LHCN-M2 (cell line): ENCODE measurements at regions not wholly inside any gene's neighbourhood (a gene's known extent, or its start where the extent isn't known, plus 50 kb on each side); places are given as distances from the start of the nearest gene placed in this dataset.
A peak's percentile ranks its signal among the peaks of the same experiment; 100 is the strongest.

Experiments used
- DNase-seq: peaks from one replicate; pipeline ENCODE4 v3.0.0-alpha.2; 2012; ENCODE audit warnings: low read depth

DNA sequence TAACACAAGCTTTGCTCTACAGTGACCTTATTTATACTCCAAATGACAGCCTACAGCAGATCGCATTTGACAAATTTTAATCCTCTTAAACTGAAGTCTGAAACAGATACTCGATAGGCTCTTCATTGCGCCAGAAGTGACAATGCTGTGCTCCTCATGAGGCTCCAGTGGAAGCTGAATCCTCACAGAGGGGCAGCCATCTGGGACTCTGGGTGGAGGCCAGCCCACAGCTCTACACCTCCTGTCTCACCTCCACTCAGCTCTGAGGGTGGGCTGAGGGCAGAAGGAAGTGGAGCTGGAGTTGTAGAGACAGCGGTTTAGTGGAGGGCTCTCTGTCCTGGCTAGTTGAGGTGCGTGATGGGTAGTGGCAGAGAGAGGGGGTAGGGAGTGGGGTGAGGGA lies 283.3 kb upstream of the ANKRD55 start:
- no peak for DNase-seq

DNA sequence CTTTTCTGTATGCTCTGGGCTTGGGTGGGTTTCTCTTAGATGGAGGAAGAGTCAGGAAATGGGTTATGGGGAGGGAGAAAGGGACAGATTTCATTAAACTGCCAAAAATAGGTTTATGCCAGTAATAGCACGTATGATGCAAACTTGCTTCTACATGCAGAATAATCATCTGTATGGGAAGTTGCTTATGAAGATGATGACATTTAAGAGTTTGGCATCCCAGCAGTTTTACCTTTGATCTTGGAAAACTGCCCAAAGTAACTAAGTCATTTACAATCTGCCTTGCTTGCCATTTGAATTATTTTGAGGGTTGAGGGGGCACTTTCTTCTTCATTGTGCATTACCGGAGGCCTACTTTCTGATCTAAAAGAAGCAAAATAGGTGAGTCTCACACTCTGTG lies 282.9 kb upstream of the ANKRD55 start:
- DNase-seq, result no peak

DNA sequence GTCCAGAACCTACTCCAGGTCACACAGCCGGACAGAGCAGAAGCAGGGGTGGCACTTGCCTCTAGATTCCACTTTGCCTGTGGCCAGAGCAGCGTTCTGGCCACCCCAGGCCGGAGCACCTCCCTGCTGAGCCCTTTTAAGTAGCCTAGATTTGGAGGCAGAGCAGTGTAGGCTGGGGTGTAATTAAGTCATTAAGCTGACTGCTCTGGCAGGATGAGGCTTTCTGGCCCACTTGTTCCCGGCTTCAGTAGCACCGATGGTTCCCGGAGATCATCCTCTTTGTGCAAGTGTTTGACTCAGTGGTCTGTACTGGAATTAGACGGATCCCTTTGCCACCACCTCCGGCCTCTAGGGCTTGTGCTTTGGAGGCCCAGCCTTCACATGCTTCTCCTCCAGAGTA lies 281.9 kb upstream of the ANKRD55 start:
- DNase-seq, result no peak

DNA sequence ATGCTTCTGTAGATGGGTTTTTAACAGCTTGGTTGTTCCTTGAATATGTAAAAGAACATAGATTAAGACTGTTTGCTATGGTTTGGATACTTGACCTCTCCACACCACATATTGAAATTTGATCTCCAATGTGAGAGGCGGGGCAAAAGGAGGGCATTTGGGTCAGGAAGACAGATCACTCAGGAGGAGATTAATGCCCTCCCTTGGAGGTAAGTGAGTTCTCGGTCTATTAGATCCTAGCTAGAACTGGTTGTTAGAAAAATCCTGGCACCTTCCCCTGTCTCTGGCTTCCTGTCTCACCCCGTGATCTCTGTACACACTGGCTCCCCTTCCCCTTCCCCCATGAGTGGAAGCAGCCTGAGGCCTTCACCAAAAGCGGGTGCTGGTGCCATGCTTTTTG lies 281.1 kb upstream of the ANKRD55 start:
- peak; percentile 3 for DNase-seq

DNA sequence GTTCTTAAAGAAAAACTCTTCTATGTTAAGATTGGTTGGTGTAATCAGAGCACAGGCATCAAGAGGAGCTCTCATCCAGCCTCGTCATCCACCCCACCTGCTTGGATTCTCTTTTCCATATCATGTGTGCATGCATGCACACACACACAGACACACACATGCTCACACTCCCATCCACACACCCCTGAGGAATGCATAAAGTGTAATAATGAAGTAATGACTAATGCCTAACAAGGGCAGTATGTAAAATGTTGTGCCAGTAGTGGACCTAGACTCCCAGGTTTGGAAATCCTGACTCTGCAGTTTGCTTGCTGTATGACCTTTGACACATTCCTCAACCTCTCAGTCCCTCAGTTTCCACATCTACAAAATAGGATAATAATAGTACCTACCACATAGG lies 280.0 kb upstream of the ANKRD55 start:
- DNase-seq, result no peak

- DNase-seq, result peak; percentile 5
These were observed 279.3 kb upstream of the ANKRD55 start for GRCh38 chr5:56512313-56512996.

DNA sequence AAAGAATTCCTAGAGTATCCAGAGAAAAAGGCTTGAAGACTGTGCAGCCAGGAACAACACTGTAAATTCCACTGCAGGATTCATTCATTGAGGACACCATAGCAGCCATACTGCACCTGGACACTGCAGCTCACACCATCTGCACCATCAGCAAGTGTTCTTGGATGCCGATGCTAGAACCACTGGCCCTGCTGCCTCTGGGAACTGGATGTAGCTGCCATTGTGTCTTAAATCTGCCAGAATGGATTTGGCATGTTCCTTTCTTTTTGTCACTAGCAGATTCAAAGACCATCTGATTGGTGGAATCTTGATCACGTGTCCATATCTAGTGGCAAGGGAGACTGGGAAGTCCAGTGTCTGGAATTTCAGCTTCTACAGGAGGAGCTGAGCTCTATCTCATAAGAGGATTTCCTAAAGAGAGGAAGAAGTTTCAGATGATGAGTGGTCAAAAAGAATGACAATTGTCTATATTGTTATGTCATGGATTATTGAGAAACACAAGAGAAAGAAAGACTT lies 278.3 kb upstream of the ANKRD55 start:
- DNase-seq, result no peak

DNA sequence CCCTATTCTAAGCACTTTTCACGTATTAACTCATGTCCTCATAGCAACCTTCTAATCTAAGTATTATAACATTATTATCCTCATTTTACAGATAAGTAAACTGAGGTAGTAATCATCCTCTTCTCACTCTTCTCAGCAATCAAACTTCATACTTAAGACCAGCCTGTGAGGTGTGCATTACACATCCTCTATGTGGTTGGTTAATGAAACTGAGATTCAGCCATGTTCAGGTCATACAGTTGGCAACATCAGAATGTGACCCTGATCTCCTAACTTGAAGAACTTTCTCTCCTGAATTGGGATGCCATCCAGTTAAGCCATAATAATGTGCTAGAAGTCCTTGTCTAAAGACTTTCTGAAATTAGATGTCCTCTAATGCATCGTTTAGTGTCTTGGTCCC lies 275.1 kb upstream of the ANKRD55 start:
- no peak for DNase-seq

DNA sequence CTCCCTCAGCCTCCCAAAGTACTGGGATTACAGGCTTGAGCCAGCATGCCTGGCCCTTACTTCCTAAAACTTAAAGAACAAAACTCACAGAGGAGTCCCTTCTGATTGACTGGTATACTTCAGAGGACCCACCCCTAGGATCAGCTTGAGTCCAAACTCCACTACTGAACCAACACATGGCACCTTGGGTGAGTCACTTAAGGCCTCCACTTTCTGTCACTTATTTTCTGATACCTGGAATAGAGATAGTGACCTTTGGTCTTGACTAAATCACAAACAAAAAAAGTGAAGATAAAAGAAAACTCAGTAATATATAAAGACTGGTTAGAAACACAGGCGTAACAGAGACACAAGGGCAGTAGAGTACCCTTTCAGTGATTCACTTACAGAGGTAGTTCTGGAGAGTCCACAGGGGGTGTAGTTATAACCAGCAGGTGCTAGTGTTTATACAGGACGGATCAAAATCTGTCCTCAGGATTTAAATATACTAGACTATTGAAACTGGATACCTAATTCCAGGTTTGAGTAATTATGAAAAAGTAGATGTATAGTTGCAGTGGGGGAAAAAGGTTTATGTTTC lies 274.3 kb upstream of the ANKRD55 start:
- DNase-seq, result no peak

DNA sequence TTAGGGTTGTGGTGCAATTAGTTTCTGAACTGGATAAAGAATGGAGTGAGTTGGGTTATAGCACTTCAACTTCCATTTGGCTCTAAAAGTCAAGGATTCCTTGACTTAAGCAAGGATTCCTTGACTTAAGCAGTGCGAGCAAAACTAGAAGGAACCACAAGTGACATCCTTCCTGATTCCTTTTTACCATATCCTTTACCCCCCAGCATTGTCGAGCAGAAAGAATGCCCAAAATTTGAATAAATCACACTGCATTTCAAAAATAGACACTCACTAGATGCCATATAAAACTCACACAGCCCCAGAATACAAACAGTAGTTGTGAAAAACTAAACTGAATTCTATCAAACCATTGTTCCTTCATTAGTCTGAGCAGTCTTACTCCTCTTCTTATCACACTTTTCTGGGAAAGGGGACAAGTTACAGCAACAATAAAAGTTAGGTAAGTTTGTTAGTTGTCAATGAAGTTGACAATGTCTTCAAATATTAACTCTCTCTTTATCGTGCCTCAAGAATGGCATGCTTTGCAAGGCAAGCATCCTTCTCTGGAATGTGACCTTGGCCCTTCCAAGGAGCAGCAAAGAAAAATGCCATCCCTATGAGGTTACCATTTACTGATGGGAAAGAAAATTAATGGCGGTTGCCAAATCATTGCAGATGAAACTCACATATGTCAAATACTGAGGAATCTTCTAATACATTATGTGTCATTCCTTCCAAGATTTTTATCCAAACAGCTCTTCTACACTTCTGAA lies 273.3 kb upstream of the ANKRD55 start:
- no peak for DNase-seq

DNA sequence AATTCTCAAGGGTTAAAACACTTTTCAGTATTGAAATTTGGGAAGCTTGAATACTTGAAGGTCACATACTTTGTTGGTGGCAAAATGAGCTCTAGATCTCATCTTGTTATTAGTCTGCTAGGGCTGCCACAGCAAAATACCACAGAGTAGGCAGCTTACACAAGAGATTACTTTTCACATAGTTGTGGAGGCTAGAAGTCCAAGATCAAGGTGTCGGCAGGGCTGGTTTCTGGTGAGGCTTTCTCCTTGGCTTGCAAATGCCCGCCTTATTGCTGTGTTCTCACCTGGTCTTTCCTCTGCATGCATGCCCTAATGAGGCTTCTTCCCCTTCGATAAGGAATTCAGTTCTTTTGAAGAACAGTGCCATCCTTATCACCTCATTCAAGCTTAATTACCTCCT lies 270.8 kb upstream of the ANKRD55 start:
- no peak for DNase-seq

- no peak for DNase-seq
These were observed 268.8 kb upstream of the ANKRD55 start for GRCh38 chr5:56501781-56502557.

DNA sequence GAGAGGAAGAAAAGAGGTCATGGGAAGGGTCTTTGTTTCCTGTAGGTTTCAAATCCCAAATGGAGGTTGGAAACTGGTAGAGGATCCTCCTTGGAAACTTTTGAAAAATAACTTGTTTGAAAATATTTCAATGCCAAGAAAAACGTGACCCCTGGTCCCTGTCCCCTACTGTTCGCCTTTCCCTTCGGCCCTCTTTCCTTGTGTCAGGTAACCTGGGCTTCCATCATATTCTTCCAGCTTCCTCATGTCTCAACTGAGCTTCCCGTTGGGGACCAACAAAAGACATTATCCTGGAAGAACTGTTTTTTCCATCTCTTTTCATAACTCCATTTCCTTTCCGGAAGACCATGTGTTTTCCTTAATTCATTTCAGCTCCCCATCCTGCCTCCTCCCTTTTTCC lies 266.8 kb upstream of the ANKRD55 start:
- DNase-seq, result no peak

- no peak for DNase-seq
These were observed 266.4 kb upstream of the ANKRD55 start for GRCh38 chr5:56499491-56499890.

DNA sequence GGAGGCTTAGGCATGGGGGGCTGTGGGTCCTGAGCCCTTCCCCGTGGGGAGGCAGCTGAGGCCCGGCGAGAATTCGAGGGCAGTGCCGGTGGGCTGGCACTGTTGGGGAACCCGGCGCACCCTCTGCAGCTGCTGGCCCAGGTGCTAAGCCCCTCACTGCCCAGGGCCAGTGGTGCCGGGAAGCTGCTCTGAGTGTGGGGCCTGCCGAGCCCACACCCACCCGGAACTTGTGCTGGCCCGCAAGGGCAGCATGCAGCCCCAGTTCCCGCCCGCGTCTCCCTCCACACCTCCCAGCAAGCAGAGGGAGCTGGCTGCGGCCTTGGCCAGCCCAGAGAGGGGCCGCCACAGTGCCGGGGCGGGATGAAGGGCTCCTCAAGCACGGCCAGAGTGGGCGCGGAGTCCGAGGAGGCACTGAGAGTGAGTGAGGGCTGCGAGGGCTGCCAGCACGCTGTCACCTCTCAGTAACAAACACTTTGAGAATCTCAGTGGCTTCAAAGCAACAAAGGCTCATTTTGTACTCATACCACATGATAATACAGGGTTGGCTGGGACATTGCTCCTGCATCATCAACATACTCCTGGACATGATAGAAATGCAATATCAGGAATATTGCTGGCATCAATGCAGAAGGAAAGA lies 265.7 kb upstream of the ANKRD55 start:
- no peak for DNase-seq

DNA sequence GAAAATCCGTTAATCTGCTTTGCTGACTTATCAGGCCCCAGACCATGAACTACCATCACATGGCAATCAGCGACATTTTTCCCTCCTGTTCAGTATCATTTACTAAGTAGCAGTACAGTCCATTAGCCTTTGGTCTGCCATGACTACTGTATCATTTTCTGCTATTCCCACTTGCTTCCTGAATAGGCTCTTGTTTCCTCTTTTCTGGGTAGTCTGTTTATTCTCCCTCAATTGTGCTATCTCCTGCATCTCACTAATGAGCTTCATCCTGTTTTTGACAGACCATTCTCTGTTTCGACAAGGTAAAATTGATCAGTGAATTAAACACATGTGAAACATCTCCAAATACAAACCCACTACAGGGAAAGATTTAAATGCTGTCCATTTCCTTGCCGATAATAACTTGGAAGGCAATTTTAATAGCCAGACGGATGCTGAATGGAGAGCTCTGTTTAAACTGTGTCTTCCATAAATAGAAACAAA lies 263.5 kb upstream of the ANKRD55 start:
- DNase-seq, result no peak

DNA sequence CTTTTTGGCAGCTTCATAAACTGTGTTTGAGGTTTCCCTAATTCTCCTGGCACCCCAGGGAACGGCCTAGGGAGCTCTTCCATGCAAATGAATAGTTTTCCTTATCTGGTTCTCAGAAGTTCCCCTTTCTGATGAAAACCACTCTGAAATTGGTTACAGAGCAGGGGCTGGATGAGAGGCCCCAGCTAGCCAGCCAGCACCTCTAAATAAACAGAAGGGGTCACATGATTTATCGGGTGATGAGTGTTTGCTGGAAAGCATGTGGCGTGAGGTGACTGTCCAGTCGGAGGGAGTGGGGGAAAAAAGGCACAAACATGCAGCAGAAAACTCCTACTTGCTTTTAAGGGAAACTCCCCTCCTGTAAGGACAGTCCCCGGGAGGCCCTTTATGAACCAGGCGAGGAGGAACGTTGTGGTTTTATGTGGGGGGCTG lies 261.2 kb upstream of the ANKRD55 start:
- DNase-seq, result no peak

DNA sequence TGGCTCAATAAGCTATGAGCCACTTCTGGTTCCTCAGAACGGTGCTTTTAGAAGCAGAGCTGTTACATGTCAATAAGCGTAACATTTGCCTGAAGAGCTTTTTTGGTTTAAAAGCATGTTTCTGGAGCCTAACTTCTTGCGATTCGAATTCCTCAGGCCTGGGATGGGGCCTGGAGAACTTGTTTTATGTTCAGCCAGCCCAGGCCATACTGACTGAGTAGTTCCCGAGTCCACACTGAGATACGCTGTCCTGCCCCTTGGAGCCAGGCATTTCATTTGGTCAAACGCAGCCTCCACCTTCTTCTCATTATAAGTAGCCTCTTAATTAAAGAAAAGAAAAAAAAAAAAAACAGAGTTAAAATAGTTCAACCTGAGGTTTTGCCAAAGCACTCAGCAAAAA lies 260.6 kb upstream of the ANKRD55 start:
- DNase-seq, result no peak

DNA sequence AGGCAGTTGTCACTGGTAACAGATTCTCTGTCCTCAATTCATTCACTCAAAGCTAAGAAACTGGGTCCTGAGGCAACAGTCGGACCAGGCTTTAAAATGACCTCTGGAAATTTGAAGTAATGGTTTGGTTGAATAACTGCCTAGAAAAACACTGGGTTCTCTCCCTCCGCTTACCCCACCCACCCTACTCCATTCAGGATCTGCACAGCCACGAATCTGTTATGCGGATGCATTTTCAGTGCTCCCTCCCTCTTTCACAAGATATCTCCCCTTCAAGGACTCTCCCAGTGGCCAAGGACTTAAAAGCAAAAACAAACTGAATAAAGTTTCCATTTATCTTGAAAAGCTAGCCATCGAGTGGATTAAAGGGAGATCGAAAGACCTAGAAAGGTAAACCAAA lies 260.2 kb upstream of the ANKRD55 start:
- DNase-seq, result no peak

DNA sequence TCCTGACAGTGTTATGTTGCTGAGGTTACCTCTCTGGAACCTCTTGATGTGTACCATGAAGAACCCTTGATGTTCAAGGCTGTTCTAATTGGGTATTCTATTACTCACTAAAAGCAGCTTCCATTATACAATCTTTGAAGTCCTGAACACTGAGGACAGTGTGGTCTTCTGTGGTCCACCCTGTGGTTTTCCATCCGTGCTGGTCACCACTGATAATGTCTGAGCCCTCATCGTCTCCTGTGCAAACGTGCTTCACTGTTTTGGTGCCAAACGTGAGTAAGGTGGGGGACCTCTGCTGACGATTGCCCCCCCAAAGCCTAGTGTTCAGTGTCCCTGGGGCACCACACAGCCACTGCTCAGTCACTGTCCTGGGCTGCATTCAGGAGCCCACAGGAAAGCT lies 259.7 kb upstream of the ANKRD55 start:
- DNase-seq, result no peak

- DNase-seq, result no peak
These were observed 257.9 kb upstream of the ANKRD55 start for GRCh38 chr5:56490971-56491468.
